ENCODE measurements at regions not wholly inside any gene's neighbourhood (a gene's known extent, or its start where the extent isn't known, plus 50 kb on each side); places are given as distances from the start of the nearest gene placed in this dataset.

- FAIRE-seq (no peak), DNase-seq (no peak)
- Histone ChIP-seq H3K36me3 (ENCODE audit: control insufficient read depth in 3 of 3, insufficient read depth in 2 of 3, low read depth in 1 of 3, low read length in 3 of 3) (no peaks in the 10 kb centered on the region), H3K4me1 (ENCODE audit: control insufficient read depth in 3 of 3, insufficient read depth in 2 of 3, low read depth in 1 of 3, low read length in 2 of 3) (no peaks in the 10 kb centered on the region), H3K9me3 (ENCODE audit: control insufficient read depth in 2 of 2, insufficient read depth in 1 of 2, low read depth in 1 of 2, low read length in 1 of 2) (no peaks in the 10 kb centered on the region), H3K27me3 (ENCODE audit: control insufficient read depth in 3 of 3, insufficient read depth in 3 of 3, low read length in 3 of 3) (no peaks in the 10 kb centered on the region), H3K4me3 (ENCODE audit: low read depth in 1 of 3, low read length in 3 of 3) (no peak overlapping the region), H3K27ac (ENCODE audit: low read depth in 1 of 3, low read length in 2 of 3) (no peak overlapping the region)
Measured at GRCh38 chr7:19215412-19215811, 70.2 kb upstream of the FERD3L start.

GRCh38 chr7:19213746-19214145 lies 68.5 kb upstream of the FERD3L start:
- H3K27ac ChIP-seq (ENCODE audit: low read depth in 1 of 3, low read length in 2 of 3), result no peak overlapping the region
- no peaks in the 10 kb centered on the region for H3K9me3 ChIP-seq (ENCODE audit: control insufficient read depth in 2 of 2, insufficient read depth in 1 of 2, low read depth in 1 of 2, low read length in 1 of 2)
- H3K4me1 ChIP-seq (ENCODE audit: control insufficient read depth in 3 of 3, insufficient read depth in 2 of 3, low read depth in 1 of 3, low read length in 2 of 3), result no peaks in the 10 kb centered on the region
- no peaks in the 10 kb centered on the region for H3K27me3 ChIP-seq (ENCODE audit: control insufficient read depth in 3 of 3, insufficient read depth in 3 of 3, low read length in 3 of 3)
- no peak for FAIRE-seq
- no peak overlapping the region for H3K4me3 ChIP-seq (ENCODE audit: low read depth in 1 of 3, low read length in 3 of 3)
- DNase-seq, result no peak
- no peaks in the 10 kb centered on the region for H3K36me3 ChIP-seq (ENCODE audit: control insufficient read depth in 3 of 3, insufficient read depth in 2 of 3, low read depth in 1 of 3, low read length in 3 of 3)
- 64 to 77% (median 65%) methylated on average over 6 of the region's 6 CpGs for WGBS, 3 donors

GRCh38 chr7:19210893-19211413 lies 65.7 kb upstream of the FERD3L start:
- Histone ChIP-seq H3K27ac (ENCODE audit: low read depth in 1 of 3, low read length in 2 of 3) (no peak overlapping the region), H3K4me3 (ENCODE audit: low read depth in 1 of 3, low read length in 3 of 3) (no peak overlapping the region), H3K9me3 (ENCODE audit: control insufficient read depth in 2 of 2, insufficient read depth in 1 of 2, low read depth in 1 of 2, low read length in 1 of 2) (no peaks in the 10 kb centered on the region), H3K27me3 (ENCODE audit: control insufficient read depth in 3 of 3, insufficient read depth in 3 of 3, low read length in 3 of 3) (no peaks in the 10 kb centered on the region), H3K4me1 (ENCODE audit: control insufficient read depth in 3 of 3, insufficient read depth in 2 of 3, low read depth in 1 of 3, low read length in 2 of 3) (no peaks in the 10 kb centered on the region), H3K36me3 (ENCODE audit: control insufficient read depth in 3 of 3, insufficient read depth in 2 of 3, low read depth in 1 of 3, low read length in 3 of 3) (no peaks in the 10 kb centered on the region)
- DNase-seq (no peak), FAIRE-seq (no peak)
- WGBS, 3 donors, result 14 to 33% (median 27%) methylated on average over 5 of the region's 5 CpGs

GRCh38 chr7:19209166-19209696 lies 64.0 kb upstream of the FERD3L start:
- no peak for DNase-seq
- no peak for FAIRE-seq
- Histone ChIP-seq H3K27ac (ENCODE audit: low read depth in 1 of 3, low read length in 2 of 3) (no peak overlapping the region), H3K36me3 (ENCODE audit: control insufficient read depth in 3 of 3, insufficient read depth in 2 of 3, low read depth in 1 of 3, low read length in 3 of 3) (no peaks in the 10 kb centered on the region), H3K4me1 (ENCODE audit: control insufficient read depth in 3 of 3, insufficient read depth in 2 of 3, low read depth in 1 of 3, low read length in 2 of 3) (no peaks in the 10 kb centered on the region), H3K27me3 (ENCODE audit: control insufficient read depth in 3 of 3, insufficient read depth in 3 of 3, low read length in 3 of 3) (no peaks in the 10 kb centered on the region), H3K4me3 (ENCODE audit: low read depth in 1 of 3, low read length in 3 of 3) (no peak overlapping the region), H3K9me3 (ENCODE audit: control insufficient read depth in 2 of 2, insufficient read depth in 1 of 2, low read depth in 1 of 2, low read length in 1 of 2) (no peaks in the 10 kb centered on the region)
- 50 to 68% (median 66%) methylated on average over 1 of the region's 1 CpG for WGBS, 3 donors

GRCh38 chr7:19206721-19207120 lies 61.5 kb upstream of the FERD3L start:
- 80 to 87% (median 87%) methylated on average over 4 of the region's 4 CpGs for WGBS, 3 donors

GRCh38 chr7:19203686-19204085 lies 58.5 kb upstream of the FERD3L start:
- Histone ChIP-seq H3K4me1 (ENCODE audit: control insufficient read depth in 3 of 3, insufficient read depth in 2 of 3, low read depth in 1 of 3, low read length in 2 of 3) (no peaks in the 10 kb centered on the region), H3K36me3 (ENCODE audit: control insufficient read depth in 3 of 3, insufficient read depth in 2 of 3, low read depth in 1 of 3, low read length in 3 of 3) (no peaks in the 10 kb centered on the region), H3K27me3 (ENCODE audit: control insufficient read depth in 3 of 3, insufficient read depth in 3 of 3, low read length in 3 of 3) (no peaks in the 10 kb centered on the region), H3K4me3 (ENCODE audit: low read depth in 1 of 3, low read length in 3 of 3) (no peak overlapping the region), H3K9me3 (ENCODE audit: control insufficient read depth in 2 of 2, insufficient read depth in 1 of 2, low read depth in 1 of 2, low read length in 1 of 2) (no peaks in the 10 kb centered on the region), H3K27ac (ENCODE audit: low read depth in 1 of 3, low read length in 2 of 3) (no peak overlapping the region)
- no peak for FAIRE-seq
- DNase-seq, result no peak
- 67 to 78% (median 78%) methylated on average over 4 of the region's 4 CpGs for WGBS, 3 donors

More at GRCh38 chr7:19206721-19207120, 61.5 kb upstream of the FERD3L start:
- DNase-seq (no peak), FAIRE-seq (no peak)
- no peak overlapping the region for H3K27ac ChIP-seq (ENCODE audit: low read depth in 1 of 3, low read length in 2 of 3)
- H3K36me3 ChIP-seq (ENCODE audit: control insufficient read depth in 3 of 3, insufficient read depth in 2 of 3, low read depth in 1 of 3, low read length in 3 of 3), result no peaks in the 10 kb centered on the region
- H3K4me3 ChIP-seq (ENCODE audit: low read depth in 1 of 3, low read length in 3 of 3), result no peak overlapping the region
- H3K27me3 ChIP-seq (ENCODE audit: control insufficient read depth in 3 of 3, insufficient read depth in 3 of 3, low read length in 3 of 3), result no peaks in the 10 kb centered on the region
- no peaks in the 10 kb centered on the region for H3K4me1 ChIP-seq (ENCODE audit: control insufficient read depth in 3 of 3, insufficient read depth in 2 of 3, low read depth in 1 of 3, low read length in 2 of 3)
- no peaks in the 10 kb centered on the region for H3K9me3 ChIP-seq (ENCODE audit: control insufficient read depth in 2 of 2, insufficient read depth in 1 of 2, low read depth in 1 of 2, low read length in 1 of 2)

GRCh38 chr7:19202599-19202998 lies 57.4 kb upstream of the FERD3L start:
- 64 to 72% (median 70%) methylated on average over 2 of the region's 2 CpGs for WGBS, 3 donors
- Histone ChIP-seq H3K4me3 (ENCODE audit: low read depth in 1 of 3, low read length in 3 of 3) (no peak overlapping the region), H3K4me1 (ENCODE audit: control insufficient read depth in 3 of 3, insufficient read depth in 2 of 3, low read depth in 1 of 3, low read length in 2 of 3) (no peaks in the 10 kb centered on the region)

More at GRCh38 chr7:19202599-19202998, 57.4 kb upstream of the FERD3L start:
- no peaks in the 10 kb centered on the region for H3K27me3 ChIP-seq (ENCODE audit: control insufficient read depth in 3 of 3, insufficient read depth in 3 of 3, low read length in 3 of 3)
- no peaks in the 10 kb centered on the region for H3K36me3 ChIP-seq (ENCODE audit: control insufficient read depth in 3 of 3, insufficient read depth in 2 of 3, low read depth in 1 of 3, low read length in 3 of 3)
- no peak for DNase-seq
- H3K27ac ChIP-seq (ENCODE audit: low read depth in 1 of 3, low read length in 2 of 3), result no peak overlapping the region
- FAIRE-seq, result no peak
- H3K9me3 ChIP-seq (ENCODE audit: control insufficient read depth in 2 of 2, insufficient read depth in 1 of 2, low read depth in 1 of 2, low read length in 1 of 2), result no peaks in the 10 kb centered on the region
